H54 (cell line): ENCODE measurements at regions not wholly inside any gene's neighbourhood (a gene's known extent, or its start where the extent isn't known, plus 50 kb on each side); places are given as distances from the start of the nearest gene placed in this dataset.

Source experiments
- DNase-seq: peaks from one replicate; pipeline ENCODE4 v3.0.0; 2011; ENCODE audit warnings: low spot score, mixed read lengths; ENCODE audit not compliant: insufficient read length
- FAIRE-seq: peaks from 3 replicates; lab custom pipeline; 2011; peaks lifted over from hg19 to GRCh38; lab: Jason Lieb, UNC
- POLR2A ChIP-seq: IDR thresholded peaks from 2 replicates; pipeline ENCODE4 v1.6.1; 2011; ENCODE audit warnings: low read depth, mild to moderate bottlenecking, low read length

- DNase-seq (no peak), FAIRE-seq (no peak)
- no peak for TF ChIP-seq POLR2A
Measured at GRCh38 chr1:215458562-215458961, 108.5 kb upstream of the KCTD3 start.

- no peak for DNase-seq
- TF ChIP-seq POLR2A = no peak
- no peak for FAIRE-seq
Measured at GRCh38 chr1:215459136-215459535, 108.0 kb upstream of the KCTD3 start.

GRCh38 chr1:215466361-215466760 lies 100.7 kb upstream of the KCTD3 start:
- no peak for DNase-seq

GRCh38 chr1:215471463-215471862 lies 95.6 kb upstream of the KCTD3 start:
- DNase-seq (no peak), FAIRE-seq (no peak)
- no peak for TF ChIP-seq POLR2A

More at GRCh38 chr1:215466361-215466760, 100.7 kb upstream of the KCTD3 start:
- TF ChIP-seq POLR2A = no peak
- no peak for FAIRE-seq

GRCh38 chr1:215472723-215473122 lies 94.4 kb upstream of the KCTD3 start:
- FAIRE-seq (no peak), DNase-seq (no peak)
- no peak for TF ChIP-seq POLR2A

GRCh38 chr1:215473943-215474342 lies 93.2 kb upstream of the KCTD3 start:
- peak; percentile 20 for FAIRE-seq
- DNase-seq = no peak
- no peak for TF ChIP-seq POLR2A

GRCh38 chr1:215474940-215475339 lies 92.2 kb upstream of the KCTD3 start:
- TF ChIP-seq POLR2A = no peak
- FAIRE-seq = peak; percentile 69
- DNase-seq = no peak

- DNase-seq (peak; percentile 10), FAIRE-seq (peak; percentile 95)
- no peak for TF ChIP-seq POLR2A
Measured at GRCh38 chr1:215475796-215476481, 91.2 kb upstream of the KCTD3 start.

DNA sequence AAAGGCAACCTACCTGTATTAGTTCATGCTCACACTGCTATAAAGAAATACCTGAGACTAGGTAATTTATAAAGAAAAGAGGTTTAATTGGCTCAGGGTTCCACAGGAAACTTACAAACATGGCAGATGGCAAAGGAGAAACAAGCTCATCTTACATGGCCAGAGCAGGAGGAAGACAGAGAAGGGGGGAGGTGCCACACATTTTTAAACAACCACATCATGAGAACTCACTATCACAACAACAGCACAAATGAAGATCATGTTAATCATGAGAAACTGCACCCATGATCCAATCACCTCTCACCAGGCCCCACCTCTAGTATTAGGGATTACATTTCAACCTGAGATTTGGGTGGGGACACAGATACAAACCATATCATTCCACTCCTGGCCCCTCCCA lies 90.6 kb upstream of the KCTD3 start:
- FAIRE-seq (no peak), DNase-seq (no peak)
- TF ChIP-seq POLR2A = no peak

DNA sequence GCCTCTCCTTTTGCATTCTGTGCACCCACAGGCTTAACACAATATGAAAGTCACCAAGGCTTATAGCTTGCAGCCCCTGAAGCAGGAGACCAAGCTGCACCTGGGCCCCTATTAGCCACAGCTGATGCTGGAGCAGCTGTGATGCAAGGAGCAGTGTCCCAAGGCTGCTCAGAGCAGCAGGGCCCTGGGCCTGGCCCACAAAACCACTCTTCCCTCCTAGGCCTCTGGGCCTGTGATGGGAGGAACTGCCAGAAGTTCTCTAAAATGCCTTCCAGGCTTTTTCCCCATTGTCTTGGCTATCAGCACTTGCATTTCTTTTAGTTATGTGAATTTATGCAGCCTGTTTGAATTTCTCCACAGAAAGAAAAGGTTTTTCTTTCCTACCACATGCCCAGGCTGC lies 89.5 kb upstream of the KCTD3 start:
- FAIRE-seq (no peak), DNase-seq (no peak)
- TF ChIP-seq POLR2A = no peak

DNA sequence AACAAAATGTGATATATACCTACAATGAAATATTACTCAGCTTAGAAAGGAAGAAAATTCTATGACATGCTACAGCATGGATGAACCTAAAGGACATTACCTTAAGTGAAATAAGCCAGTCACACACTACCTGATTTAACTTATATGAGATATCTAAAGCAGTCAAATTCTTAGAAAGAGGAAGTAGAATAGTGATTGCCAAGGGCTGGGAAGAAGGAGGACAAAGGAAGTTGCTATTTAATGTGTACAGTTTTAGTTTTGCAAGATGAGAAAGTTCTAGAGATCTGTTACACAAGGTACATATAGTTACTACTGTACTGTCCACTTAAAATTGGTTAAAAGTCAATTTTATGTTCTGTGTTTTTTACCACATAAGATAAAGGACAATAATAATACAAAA lies 87.5 kb upstream of the KCTD3 start:
- TF ChIP-seq POLR2A = no peak
- FAIRE-seq (no peak), DNase-seq (no peak)

- DNase-seq = no peak
- TF ChIP-seq POLR2A = no peak
- no peak for FAIRE-seq
Measured at GRCh38 chr1:215482079-215482478, 85.0 kb upstream of the KCTD3 start.

- TF ChIP-seq POLR2A = no peak
- FAIRE-seq = no peak
- no peak for DNase-seq
Measured at GRCh38 chr1:215484171-215484939, 82.7 kb upstream of the KCTD3 start.

- TF ChIP-seq POLR2A = no peak
- no peak for DNase-seq
- no peak for FAIRE-seq
Measured at GRCh38 chr1:215487466-215487865, 79.6 kb upstream of the KCTD3 start.

DNA sequence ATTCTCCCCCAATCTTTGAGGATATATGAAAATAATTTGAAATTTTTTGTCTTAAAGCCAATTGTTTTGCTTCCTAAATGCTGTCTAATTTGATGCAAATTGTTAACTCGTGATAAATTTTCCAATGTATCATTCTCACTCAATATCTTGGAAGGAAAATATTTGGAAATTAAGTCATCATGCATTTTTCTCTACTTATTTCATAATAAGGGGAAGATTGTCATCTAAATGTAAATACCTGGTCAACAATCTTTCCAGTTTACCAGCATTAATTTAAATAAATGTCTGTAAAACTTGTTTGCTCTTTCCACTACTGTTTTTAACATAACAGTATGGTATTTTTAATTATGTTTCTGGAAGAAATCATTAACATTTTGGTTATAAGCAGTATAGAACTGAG lies 78.3 kb upstream of the KCTD3 start:
- TF ChIP-seq POLR2A = no peak
- FAIRE-seq (no peak), DNase-seq (no peak)
